IPS DF 6.9 (cell line): ENCODE measurements at regions not wholly inside any gene's neighbourhood (a gene's known extent, or its start where the extent isn't known, plus 50 kb on each side); places are given as distances from the start of the nearest gene placed in this dataset.

ENCODE experiments used
- DNase-seq: peaks from one replicate; pipeline ENCODE4 v3.0.0-alpha.2; 2013; ENCODE audit warnings: low read depth, low spot score
- H3K27ac ChIP-seq: one replicate; pipeline ENCODE4 v1.5.1; 2013; ENCODE audit warnings: low read length, control low read depth
- H3K27me3 ChIP-seq: 2 replicates; pipeline ENCODE4 v1.6.1; 2013; ENCODE audit warnings: mild to moderate bottlenecking, low read length; ENCODE audit not compliant: control insufficient read depth, insufficient read depth
- H3K36me3 ChIP-seq: 2 replicates; pipeline ENCODE4 v1.6.1; 2013; ENCODE audit warnings: low read length; ENCODE audit not compliant: control insufficient read depth, insufficient read depth
- H3K4me1 ChIP-seq: 2 replicates; pipeline ENCODE4 v1.6.1; 2013; ENCODE audit warnings: low read length; ENCODE audit not compliant: control insufficient read depth, insufficient read depth
- H3K4me3 ChIP-seq: 2 replicates; pipeline ENCODE4 v1.5.1; 2013; ENCODE audit warnings: mild to moderate bottlenecking, low read length
- H3K9me3 ChIP-seq: 2 replicates; pipeline ENCODE4 v1.6.1; 2013; ENCODE audit warnings: low read length, inconsistent platforms; ENCODE audit not compliant: control insufficient read depth, insufficient read depth
- WGBS: extraction: QIAGEN DNeasy Blood & Tissue Kit; methylation state at CpG from one replicate; pipeline ENCODE4 v1.1.7; 2013; ENCODE audit warnings: mixed read lengths, missing lambda C conversion rate; ENCODE audit not compliant: insufficient read length, insufficient coverage; 5-methylcytosine and 5-hydroxymethylcytosine counted together

DNA sequence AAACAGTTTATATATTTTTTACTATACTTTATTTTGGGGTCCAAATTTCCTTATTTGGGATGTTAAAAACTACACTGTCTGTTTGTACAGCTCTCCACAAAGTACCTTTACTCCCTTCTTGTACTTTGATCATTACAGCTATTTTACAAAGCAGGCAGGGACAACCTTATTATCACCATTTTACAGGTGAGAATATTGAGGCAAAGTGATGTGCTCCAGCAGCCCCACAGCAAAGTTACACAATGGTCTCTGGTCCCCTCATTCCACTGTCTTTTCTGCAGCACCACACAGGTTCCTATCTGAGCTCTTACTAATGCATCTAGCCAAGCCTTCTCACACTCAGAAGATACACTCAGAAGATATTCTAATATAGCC is 457.3 kb downstream of the RASEF start:
- H3K9me3 ChIP-seq = no peaks in the 10 kb centered on the region
- H3K27ac ChIP-seq = no peak overlapping the region
- H3K27me3 ChIP-seq = no peaks in the 10 kb centered on the region
- no peaks in the 10 kb centered on the region for H3K36me3 ChIP-seq
- H3K4me1 ChIP-seq = no peaks in the 10 kb centered on the region
- DNase-seq = no peak
- no peak overlapping the region for H3K4me3 ChIP-seq

DNA sequence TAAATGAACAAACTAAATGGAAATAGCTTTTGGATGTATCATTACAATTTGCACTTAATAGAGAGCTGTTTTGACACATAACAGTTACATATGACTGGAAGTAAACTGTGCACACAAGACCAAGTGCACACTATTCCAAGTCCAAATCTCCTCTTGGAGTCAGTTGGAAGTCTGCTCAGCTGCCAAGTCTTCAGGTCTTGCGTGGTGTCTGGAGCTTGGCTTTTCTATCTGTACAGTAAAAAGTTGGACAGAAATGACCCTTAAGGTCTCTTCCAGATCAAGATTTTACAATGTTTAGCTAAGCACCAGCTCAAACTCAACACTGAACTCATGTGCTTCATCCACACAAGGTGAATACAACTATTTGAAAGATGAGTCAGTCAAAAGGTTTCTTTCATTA is 456.9 kb downstream of the RASEF start:
- Histone ChIP-seq H3K27me3 (no peaks in the 10 kb centered on the region), H3K4me1 (no peaks in the 10 kb centered on the region), H3K9me3 (no peaks in the 10 kb centered on the region), H3K27ac (no peak overlapping the region), H3K36me3 (no peaks in the 10 kb centered on the region), H3K4me3 (no peak overlapping the region)
- no peak for DNase-seq
- WGBS = no CpG with 5 or more reads among the region's 1 CpG

DNA sequence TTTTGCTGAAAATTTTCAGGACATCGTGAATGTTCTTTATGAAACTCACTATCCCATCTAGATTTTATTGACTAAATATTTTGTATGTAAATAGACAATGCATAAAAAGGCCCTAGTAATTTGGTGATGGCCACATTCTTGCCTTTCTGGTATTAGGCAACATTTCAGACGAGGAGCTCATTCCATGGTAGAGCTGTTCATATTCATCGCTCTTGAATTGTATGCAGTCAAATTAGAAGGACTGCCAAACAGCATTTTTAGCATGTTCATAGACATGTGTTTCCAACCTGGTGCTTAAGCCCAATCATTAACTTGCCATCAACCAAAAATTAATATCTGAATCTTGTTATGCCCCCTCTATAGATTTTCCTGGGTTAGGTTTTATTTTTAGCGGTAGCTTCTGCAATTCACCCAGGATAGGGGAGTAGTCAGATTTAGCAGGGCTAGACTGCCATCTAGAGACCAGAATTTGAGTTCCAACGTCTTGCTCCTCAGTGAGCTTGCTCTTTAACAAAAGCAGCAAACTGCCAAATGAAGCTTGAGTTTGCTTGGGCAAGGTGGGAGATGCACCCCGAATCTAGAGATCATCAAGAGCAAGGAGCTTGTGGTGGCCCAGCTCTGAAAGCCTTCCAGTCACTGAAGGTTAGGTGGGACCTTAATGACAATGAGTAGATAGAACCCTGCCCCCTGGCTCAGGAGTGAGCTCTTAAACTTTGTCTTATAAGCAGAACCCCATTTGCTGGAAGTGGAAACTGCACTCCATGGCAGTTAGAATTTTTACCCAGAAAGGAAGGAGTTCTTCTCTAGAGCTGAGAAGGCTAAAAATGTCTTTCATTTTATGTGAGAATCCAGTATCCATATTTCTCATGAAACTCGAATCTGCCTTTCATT is 456.2 kb downstream of the RASEF start:
- Histone ChIP-seq H3K4me1 (no peaks in the 10 kb centered on the region), H3K9me3 (no peaks in the 10 kb centered on the region), H3K36me3 (no peaks in the 10 kb centered on the region), H3K27ac (no peak overlapping the region), H3K27me3 (no peaks in the 10 kb centered on the region), H3K4me3 (no peak overlapping the region)
- WGBS = no CpG with 5 or more reads among the region's 7 CpGs
- DNase-seq = peak; percentile 63

DNA sequence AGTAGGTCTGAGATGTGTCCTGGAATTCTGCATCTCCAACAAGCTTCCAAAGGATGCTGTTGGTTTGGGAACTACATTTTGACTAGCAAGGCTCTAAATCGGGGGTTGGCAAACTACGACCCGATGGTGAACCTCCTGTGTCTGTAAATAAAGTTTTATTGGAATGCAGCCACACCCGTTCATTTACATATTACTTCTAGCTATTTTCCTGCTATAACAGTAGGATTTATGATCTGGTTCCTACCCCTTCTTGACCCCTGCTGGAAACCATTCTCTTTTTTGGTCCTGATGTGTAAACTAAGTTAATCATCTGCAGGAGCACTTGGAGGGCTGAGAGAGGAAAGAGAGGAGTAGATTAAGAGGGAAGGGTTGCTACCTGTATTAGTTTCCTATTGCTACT is 454.5 kb downstream of the RASEF start:
- H3K9me3 ChIP-seq = no peaks in the 10 kb centered on the region
- H3K4me3 ChIP-seq = no peak overlapping the region
- H3K4me1 ChIP-seq = no peaks in the 10 kb centered on the region
- no peak overlapping the region for H3K27ac ChIP-seq
- H3K36me3 ChIP-seq = no peaks in the 10 kb centered on the region
- WGBS = no CpG with 5 or more reads among the region's 4 CpGs
- DNase-seq = no peak
- no peaks in the 10 kb centered on the region for H3K27me3 ChIP-seq

DNA sequence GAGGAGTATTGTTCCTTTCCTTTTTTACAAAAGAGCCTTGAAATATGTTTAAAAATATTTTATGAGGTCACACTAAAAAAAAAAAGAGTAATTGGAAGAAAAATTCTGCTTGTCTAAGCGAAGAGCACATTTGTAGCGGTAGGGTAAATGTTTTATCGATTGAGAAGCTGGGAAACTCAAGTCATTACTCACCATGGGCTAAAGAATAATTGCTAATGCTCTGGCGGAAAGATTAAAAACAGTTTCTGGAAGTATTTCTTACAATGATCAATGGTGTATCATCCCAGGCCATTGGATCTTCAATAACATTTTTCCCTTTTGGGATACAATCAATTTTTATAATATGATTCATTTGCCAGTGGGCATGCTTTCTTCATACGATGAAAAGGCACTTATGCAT is 450.0 kb downstream of the RASEF start:
- Histone ChIP-seq H3K27ac (no peak overlapping the region), H3K4me1 (no peaks in the 10 kb centered on the region), H3K4me3 (no peak overlapping the region), H3K27me3 (no peaks in the 10 kb centered on the region), H3K9me3 (no peaks in the 10 kb centered on the region), H3K36me3 (no peaks in the 10 kb centered on the region)
- WGBS = 100% methylated on average over 2 of the region's 5 CpGs
- no peak for DNase-seq

DNA sequence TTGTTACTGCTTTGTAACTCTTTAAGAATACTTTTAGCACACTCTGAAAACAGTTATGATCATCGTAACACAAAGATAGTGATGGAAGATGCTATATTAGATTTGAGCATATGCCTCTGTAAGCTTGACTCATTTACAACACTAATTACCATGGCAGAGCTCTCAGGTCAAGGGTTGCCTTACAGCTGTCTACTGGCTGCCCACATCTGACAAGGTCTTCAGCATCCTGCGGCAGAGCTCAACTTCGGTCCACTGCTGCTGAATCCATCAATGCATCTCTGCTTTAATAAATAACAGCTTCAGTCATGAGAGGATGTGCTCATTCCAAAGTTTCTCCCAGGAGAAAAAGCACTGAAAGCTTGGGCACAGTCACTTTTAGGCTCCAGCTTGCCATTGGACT is 449.4 kb downstream of the RASEF start:
- Histone ChIP-seq H3K9me3 (no peaks in the 10 kb centered on the region), H3K4me1 (no peaks in the 10 kb centered on the region), H3K36me3 (no peaks in the 10 kb centered on the region), H3K27me3 (no peaks in the 10 kb centered on the region), H3K4me3 (no peak overlapping the region), H3K27ac (no peak overlapping the region)
- no peak for DNase-seq
- WGBS = no CpG with 5 or more reads among the region's 3 CpGs

DNA sequence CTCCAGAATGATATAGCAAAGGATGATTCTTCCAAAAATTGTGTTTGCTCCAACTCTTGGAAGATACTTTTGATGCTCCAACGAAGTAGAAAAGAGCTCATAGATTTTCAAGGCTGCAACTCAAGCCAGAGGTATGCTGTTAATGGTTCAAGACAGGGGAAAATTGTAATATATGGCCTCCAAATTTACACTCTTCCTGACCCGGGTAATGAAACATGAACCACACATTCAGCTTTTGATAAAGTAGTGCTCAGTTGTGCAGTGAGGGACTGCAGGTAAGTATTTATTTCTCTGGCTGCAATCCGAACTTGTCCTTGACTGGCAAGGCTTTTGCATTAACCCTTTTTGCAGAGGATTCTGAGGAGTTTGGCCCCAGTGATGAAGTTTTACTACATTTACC is 446.4 kb downstream of the RASEF start:
- no CpG with 5 or more reads among the region's 3 CpGs for WGBS

DNA sequence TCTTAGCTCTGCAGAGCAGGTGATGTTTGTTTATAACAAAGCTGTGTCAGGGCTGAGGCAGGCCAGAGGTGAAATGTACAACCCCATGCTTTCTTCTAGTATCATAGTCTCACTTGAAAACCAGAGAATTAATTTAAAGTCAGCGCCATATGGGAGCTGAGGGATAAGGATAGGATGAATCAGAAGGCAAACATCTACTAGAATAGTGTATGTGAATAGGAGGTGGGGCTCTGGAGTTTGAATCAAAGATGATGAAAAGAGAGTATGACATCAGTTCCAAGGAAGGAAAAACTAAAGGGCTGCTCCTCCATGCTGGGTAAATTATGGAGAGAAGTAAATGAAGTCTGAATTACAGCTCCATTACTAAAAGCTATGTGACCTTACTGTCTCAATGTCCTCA is 441.5 kb downstream of the RASEF start:
- no peak overlapping the region for H3K27ac ChIP-seq
- no peaks in the 10 kb centered on the region for H3K4me1 ChIP-seq
- no peaks in the 10 kb centered on the region for H3K36me3 ChIP-seq
- H3K27me3 ChIP-seq = no peaks in the 10 kb centered on the region; the same call in 1 of the 2 replicates
- no peaks in the 10 kb centered on the region for H3K9me3 ChIP-seq
- no CpG with 5 or more reads among the region's 1 CpG for WGBS
- no peak for DNase-seq
- no peak overlapping the region for H3K4me3 ChIP-seq

More for the DNA sequence above, 446.4 kb downstream of the RASEF start:
- no peaks in the 10 kb centered on the region for H3K36me3 ChIP-seq
- no peaks in the 10 kb centered on the region; the same call in 1 of the 2 replicates for H3K27me3 ChIP-seq
- H3K27ac ChIP-seq = no peak overlapping the region
- H3K4me3 ChIP-seq = no peak overlapping the region
- H3K9me3 ChIP-seq = no peaks in the 10 kb centered on the region
- DNase-seq = no peak
- no peaks in the 10 kb centered on the region for H3K4me1 ChIP-seq

DNA sequence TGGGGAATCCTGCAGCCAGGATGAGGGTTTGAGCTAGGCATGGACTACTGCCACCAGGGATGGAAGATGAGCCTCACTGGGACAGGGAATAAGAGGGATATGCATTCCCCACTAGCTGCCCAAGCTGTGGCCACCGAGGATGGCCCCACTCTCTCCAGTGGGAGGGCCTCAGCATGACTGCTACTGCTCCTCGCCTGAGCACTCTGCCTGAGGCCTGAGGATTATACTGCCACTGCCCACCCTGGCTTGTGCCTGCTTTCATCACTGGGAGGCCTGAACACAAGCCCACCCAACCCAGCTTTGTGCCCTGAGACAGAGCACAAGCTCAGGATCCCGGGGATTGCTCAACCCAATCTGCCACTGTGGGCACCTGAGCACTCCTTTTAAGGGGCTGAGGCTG is 425.6 kb downstream of the RASEF start:
- Histone ChIP-seq H3K27me3 (no peaks in the 10 kb centered on the region), H3K4me3 (no peak overlapping the region), H3K4me1 (no peaks in the 10 kb centered on the region), H3K9me3 (no peaks in the 10 kb centered on the region), H3K36me3 (no peaks in the 10 kb centered on the region), H3K27ac (no peak overlapping the region)
- no CpG with 5 or more reads among the region's 3 CpGs for WGBS
- DNase-seq = no peak

DNA sequence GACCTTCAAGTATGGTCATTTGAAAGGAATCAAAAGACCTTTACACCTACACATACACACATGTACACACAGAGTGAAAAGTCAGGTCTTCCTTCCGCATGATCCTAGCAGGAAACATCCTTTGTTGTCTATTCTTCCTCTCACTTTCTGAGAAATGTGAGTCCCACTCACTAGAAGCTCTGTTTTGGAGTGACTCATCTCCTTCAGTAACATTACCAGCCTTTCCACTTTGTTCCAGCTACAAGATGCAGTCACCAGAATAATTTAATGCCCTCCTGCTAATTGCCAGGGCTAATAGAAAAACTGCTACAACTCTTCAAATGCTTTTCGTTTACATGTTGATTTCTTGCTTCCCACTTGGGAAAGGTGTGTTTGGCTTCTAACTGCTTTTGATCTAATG is 417.3 kb downstream of the RASEF start:
- Histone ChIP-seq H3K36me3 (no peaks in the 10 kb centered on the region), H3K9me3 (no peaks in the 10 kb centered on the region), H3K27ac (no peak overlapping the region), H3K4me1 (no peaks in the 10 kb centered on the region), H3K4me3 (no peak overlapping the region), H3K27me3 (no peaks in the 10 kb centered on the region)
- no CpG with 5 or more reads among the region's 2 CpGs for WGBS
- no peak for DNase-seq

DNA sequence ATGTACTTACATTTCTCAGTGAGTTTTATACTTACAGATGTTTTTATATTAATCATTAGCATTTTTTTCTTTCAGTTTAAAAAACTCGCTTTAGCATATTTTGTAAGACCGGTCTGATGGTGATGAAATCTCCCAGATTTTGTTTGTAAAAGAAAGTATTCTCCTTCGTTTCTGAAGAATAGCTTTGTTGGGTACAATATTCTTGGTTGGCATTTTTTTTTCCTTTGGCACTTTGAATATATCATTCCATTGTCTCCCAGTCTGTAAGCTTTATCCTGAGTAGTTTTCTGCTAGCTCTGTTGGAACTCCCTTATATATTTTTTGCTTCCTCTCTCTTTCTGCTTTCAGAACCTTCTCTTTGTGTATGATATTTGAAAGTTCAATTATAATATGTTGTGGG is 412.6 kb downstream of the RASEF start:
- H3K4me3 ChIP-seq = no peak overlapping the region
- H3K27ac ChIP-seq = no peak overlapping the region
- WGBS = no CpG with 5 or more reads among the region's 3 CpGs
- H3K9me3 ChIP-seq = no peaks in the 10 kb centered on the region
- H3K27me3 ChIP-seq = no peaks in the 10 kb centered on the region
- H3K36me3 ChIP-seq = no peaks in the 10 kb centered on the region
- no peak for DNase-seq
- no peaks in the 10 kb centered on the region for H3K4me1 ChIP-seq
